ENCODE measurements at regions not wholly inside any gene's neighbourhood (a gene's known extent, or its start where the extent isn't known, plus 50 kb on each side); places are given as distances from the start of the nearest gene placed in this dataset.

GRCh38 chr3:74768010-74768409, 153.6 kb upstream of the CNTN3 start:
- no peaks in the 10 kb centered on the region for H4K20me1 ChIP-seq (ENCODE audit: insufficient read depth)
- H3K36me3 ChIP-seq (ENCODE audit: insufficient read depth): no peaks in the 10 kb centered on the region
- no peaks in the 10 kb centered on the region for H3K4me1 ChIP-seq (ENCODE audit: low read depth, poor library complexity, severe bottlenecking)
- H3K79me2 ChIP-seq (ENCODE audit: insufficient read depth, low read depth): no peaks in the 10 kb centered on the region
- no peak overlapping the region for H3K9ac ChIP-seq
- H3K4me3 ChIP-seq (IDR thresholded peaks at IDR 0.05; ENCODE audit: insufficient read depth, low read depth, low read length): no peak overlapping the region
- H3K27ac ChIP-seq: no peak overlapping the region
- H3K4me2 ChIP-seq: no peak overlapping the region
- H2AFZ ChIP-seq (ENCODE audit: low read depth): no peak overlapping the region
- TF ChIP-seq CTCF (conservative IDR thresholded peaks at IDR 0.05; ENCODE audit: low read depth, low read length): no peak
- no peaks in the 10 kb centered on the region for H3K27me3 ChIP-seq (ENCODE audit: insufficient read depth, low read depth)

GRCh38 chr3:74766405-74766804, 151.9 kb upstream of the CNTN3 start:
- H3K36me3 ChIP-seq (ENCODE audit: insufficient read depth): no peaks in the 10 kb centered on the region
- no peak overlapping the region for H3K9ac ChIP-seq
- H3K4me1 ChIP-seq (ENCODE audit: low read depth, poor library complexity, severe bottlenecking): no peaks in the 10 kb centered on the region
- no peak overlapping the region for H3K4me3 ChIP-seq (IDR thresholded peaks at IDR 0.05; ENCODE audit: insufficient read depth, low read depth, low read length)
- H3K27ac ChIP-seq: no peak overlapping the region
- TF ChIP-seq CTCF (conservative IDR thresholded peaks at IDR 0.05; ENCODE audit: low read depth, low read length): no peak
- no peaks in the 10 kb centered on the region for H4K20me1 ChIP-seq (ENCODE audit: insufficient read depth)
- no peak overlapping the region for H2AFZ ChIP-seq (ENCODE audit: low read depth)
- H3K4me2 ChIP-seq: no peak overlapping the region
- H3K27me3 ChIP-seq (ENCODE audit: insufficient read depth, low read depth): no peaks in the 10 kb centered on the region
- H3K79me2 ChIP-seq (ENCODE audit: insufficient read depth, low read depth): no peaks in the 10 kb centered on the region

- TF ChIP-seq CTCF (conservative IDR thresholded peaks at IDR 0.05; ENCODE audit: low read depth, low read length): no peak
- H3K27me3 ChIP-seq (ENCODE audit: insufficient read depth, low read depth): no peaks in the 10 kb centered on the region
- H3K4me1 ChIP-seq (ENCODE audit: low read depth, poor library complexity, severe bottlenecking): no peaks in the 10 kb centered on the region
- H3K4me2 ChIP-seq: no peak overlapping the region
- H3K9ac ChIP-seq: no peak overlapping the region
- no peak overlapping the region for H2AFZ ChIP-seq (ENCODE audit: low read depth)
- no peaks in the 10 kb centered on the region for H4K20me1 ChIP-seq (ENCODE audit: insufficient read depth)
- H3K36me3 ChIP-seq (ENCODE audit: insufficient read depth): no peaks in the 10 kb centered on the region
- no peaks in the 10 kb centered on the region for H3K79me2 ChIP-seq (ENCODE audit: insufficient read depth, low read depth)
- no peak overlapping the region for H3K27ac ChIP-seq
- H3K4me3 ChIP-seq (IDR thresholded peaks at IDR 0.05; ENCODE audit: insufficient read depth, low read depth, low read length): no peak overlapping the region
Measured at GRCh38 chr3:74763830-74764229, 149.4 kb upstream of the CNTN3 start.

GRCh38 chr3:74756674-74757073, 142.2 kb upstream of the CNTN3 start:
- no peaks in the 10 kb centered on the region for H3K4me1 ChIP-seq (ENCODE audit: low read depth, poor library complexity, severe bottlenecking)
- no peak overlapping the region for H2AFZ ChIP-seq (ENCODE audit: low read depth)
- H3K36me3 ChIP-seq (ENCODE audit: insufficient read depth): no peaks in the 10 kb centered on the region

More at GRCh38 chr3:74756674-74757073, 142.2 kb upstream of the CNTN3 start:
- Histone ChIP-seq H3K4me2 (no peak overlapping the region), H3K79me2 (ENCODE audit: insufficient read depth, low read depth) (no peaks in the 10 kb centered on the region), H3K9ac (no peak overlapping the region), H3K27ac (no peak overlapping the region), H3K4me3 (IDR thresholded peaks at IDR 0.05; ENCODE audit: insufficient read depth, low read depth, low read length) (no peak overlapping the region), H3K27me3 (ENCODE audit: insufficient read depth, low read depth) (no peaks in the 10 kb centered on the region), H4K20me1 (ENCODE audit: insufficient read depth) (no peaks in the 10 kb centered on the region)
- no peak for TF ChIP-seq CTCF (conservative IDR thresholded peaks at IDR 0.05; ENCODE audit: low read depth, low read length)
